Fibroblast of pulmonary artery (primary cell): ENCODE measurements at regions not wholly inside any gene's neighbourhood (a gene's known extent, or its start where the extent isn't known, plus 50 kb on each side); places are given as distances from the start of the nearest gene placed in this dataset.

Source experiments
- DNase-seq: peaks from one replicate; pipeline ENCODE4 v3.0.0-alpha.2; 2010; ENCODE audit warnings: low read depth
- H3K4me3 ChIP-seq: replicated peaks from 2 replicates; pipeline ENCODE4 v1.5.1; 2011; ENCODE audit warnings: low read depth, mild to moderate bottlenecking, control low read depth, low read length, moderate library complexity
- CTCF ChIP-seq: IDR thresholded peaks from 2 replicates; pipeline ENCODE4 v1.5.1; 2011; ENCODE audit warnings: mild to moderate bottlenecking, control low read depth, low read length, inconsistent platforms; ENCODE audit errors: missing control alignments

DNA sequence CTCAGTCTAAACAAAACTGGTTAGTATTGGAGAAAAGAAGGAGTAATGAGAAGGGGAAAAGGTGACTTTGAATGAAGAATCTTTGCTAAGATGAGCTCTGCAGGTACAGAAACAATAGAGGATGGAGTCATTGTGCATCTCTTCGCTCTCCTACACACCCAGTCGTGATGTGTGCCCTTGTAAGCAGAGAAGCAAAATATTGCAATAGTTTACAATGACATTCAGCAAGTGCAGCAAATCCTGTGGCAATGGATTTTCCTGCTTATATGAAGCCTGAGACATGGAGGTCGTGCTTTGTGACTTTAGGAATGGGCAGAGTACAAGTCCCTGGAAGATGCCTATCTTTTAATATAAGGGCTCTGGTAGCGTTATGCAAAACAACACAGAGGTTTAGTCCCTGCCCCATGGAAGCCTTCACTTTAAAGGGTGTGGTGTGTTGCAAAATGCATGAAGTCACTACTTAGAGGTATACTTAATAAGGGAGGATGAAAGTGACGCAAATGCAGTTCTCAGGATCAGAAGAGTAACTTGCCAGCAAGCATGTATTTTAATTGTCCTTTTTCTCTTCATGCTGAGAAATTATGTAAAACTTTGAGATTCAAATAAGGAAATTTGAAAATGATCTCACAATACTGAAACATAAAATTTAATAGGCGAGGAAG is 88.0 kb upstream of the IVNS1ABP start:
- DNase-seq: no peak
- no peak overlapping the region for H3K4me3 ChIP-seq
- no peak for TF ChIP-seq CTCF

GRCh38 chr1:185404291-185404690 is 87.2 kb upstream of the IVNS1ABP start:
- no peak overlapping the region for H3K4me3 ChIP-seq
- no peak for TF ChIP-seq CTCF
- DNase-seq: no peak

DNA sequence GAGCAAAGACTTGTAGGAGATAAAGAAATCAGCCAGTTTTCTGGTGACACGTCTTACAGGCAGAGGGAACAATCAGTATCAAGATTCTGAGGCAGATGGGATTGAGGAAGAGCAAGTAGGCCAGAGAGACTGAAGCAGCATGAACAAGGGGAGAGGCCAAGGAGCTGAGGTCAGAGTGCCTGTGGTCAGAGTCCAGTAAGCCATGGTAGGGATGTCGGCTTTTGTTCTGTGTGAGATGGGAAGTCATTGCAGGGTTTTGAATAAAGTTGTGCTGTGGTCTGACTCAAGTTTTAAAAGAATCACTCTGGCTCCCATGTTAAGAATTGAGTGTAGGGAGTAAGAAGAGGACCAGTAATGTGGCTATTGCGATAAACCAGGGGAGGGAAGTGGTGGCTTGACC is 85.9 kb upstream of the IVNS1ABP start:
- H3K4me3 ChIP-seq: no peak overlapping the region
- no peak for DNase-seq
- no peak for TF ChIP-seq CTCF

DNA sequence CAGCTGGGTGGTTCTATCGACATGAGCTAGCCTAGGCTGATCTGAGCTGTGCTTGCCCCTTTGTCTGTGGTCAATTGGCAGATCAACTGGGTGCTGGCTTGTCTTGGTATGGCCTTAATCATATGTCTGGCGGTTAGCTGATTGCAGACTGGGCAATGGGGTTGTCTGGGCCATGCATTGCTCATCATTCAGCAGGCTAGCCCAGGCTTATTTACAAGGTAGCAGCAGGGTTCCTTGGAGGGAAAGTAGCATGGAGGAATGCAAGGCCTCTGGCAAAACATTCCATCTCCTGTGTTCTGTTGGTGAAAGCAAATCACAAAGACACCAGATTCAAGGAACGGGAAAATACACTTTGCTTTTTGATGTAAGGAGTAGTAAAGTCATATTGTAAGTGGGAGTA is 84.0 kb upstream of the IVNS1ABP start:
- peak; percentile 4 for DNase-seq
- H3K4me3 ChIP-seq: no peak overlapping the region
- TF ChIP-seq CTCF: no peak

DNA sequence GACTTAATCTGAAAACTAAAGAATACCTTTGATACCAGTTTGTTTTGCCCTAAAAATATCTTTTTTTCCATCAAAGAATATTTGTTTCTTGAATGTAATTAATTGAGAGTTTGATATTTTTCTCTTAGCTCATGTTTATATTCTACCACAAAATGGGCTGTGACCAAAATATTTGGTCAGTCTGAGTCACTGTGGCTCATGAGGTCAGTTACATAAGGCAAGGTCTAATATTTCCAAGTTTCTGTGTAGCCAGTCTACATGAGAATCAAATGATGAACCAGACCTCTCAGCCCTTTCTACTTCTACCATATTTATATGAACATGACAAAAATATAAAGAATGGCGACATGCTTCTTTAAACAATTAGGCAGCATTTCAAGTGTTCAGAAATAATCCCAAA is 83.0 kb upstream of the IVNS1ABP start:
- peak; percentile 49 for DNase-seq
- no peak for TF ChIP-seq CTCF
- H3K4me3 ChIP-seq: no peak overlapping the region

- no peak for DNase-seq
- H3K4me3 ChIP-seq: no peak overlapping the region
- no peak for TF ChIP-seq CTCF
These were observed 81.6 kb upstream of the IVNS1ABP start for GRCh38 chr1:185398599-185398998.

DNA sequence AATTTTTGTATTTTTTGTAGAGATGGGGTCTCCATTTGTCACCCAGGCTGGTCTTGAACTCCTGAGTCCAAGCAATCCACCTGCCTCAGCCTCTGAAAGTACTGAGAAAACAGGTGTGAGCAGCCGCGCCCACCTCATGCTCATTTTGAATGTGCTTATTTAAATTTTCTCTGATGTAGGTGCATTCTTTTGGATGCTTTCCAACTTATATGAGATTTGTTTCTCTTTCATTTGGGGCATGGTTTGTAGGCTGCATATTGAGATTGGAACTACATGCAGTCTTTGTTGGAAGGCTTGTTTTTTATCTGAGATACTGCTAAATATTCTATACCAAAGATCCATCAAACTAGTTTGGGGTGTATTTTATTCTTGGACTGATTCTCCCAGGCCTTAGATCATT is 81.0 kb upstream of the IVNS1ABP start:
- DNase-seq: no peak
- no peak overlapping the region for H3K4me3 ChIP-seq
- no peak for TF ChIP-seq CTCF
